HG03342 (cell line): ENCODE measurements at regions not wholly inside any gene's neighbourhood (a gene's known extent, or its start where the extent isn't known, plus 50 kb on each side); places are given as distances from the start of the nearest gene placed in this dataset.
A peak's percentile ranks its signal among the peaks of the same experiment; 100 is the strongest.

Experiments
- ATAC-seq: cut with Tn5 transposase; IDR thresholded peaks from one replicate; pipeline ENCODE4 v1.9.1; 2021; ENCODE audit warnings: mild to moderate bottlenecking, moderate library complexity; ENCODE audit not compliant: unreplicated experiment

DNA sequence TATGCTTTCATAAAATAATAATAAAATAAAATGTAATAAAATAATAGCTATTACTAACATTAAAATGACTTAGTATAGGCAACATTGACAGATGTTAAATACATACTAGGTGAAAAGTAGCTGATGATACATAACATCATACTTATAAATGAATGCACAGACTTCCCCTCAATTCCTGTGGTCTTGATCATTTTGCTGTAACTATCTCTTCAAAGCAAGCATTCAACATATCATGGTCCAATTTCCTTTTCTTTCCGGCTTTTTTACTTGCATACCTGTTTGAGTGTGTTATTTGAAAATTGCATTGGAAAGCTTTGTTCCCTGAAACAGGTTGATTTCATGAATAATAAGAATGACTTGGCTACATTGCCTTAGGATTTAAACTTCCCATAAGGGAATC, 309.3 kb downstream of the HDGFL1 start:
- ATAC-seq: no peak

DNA sequence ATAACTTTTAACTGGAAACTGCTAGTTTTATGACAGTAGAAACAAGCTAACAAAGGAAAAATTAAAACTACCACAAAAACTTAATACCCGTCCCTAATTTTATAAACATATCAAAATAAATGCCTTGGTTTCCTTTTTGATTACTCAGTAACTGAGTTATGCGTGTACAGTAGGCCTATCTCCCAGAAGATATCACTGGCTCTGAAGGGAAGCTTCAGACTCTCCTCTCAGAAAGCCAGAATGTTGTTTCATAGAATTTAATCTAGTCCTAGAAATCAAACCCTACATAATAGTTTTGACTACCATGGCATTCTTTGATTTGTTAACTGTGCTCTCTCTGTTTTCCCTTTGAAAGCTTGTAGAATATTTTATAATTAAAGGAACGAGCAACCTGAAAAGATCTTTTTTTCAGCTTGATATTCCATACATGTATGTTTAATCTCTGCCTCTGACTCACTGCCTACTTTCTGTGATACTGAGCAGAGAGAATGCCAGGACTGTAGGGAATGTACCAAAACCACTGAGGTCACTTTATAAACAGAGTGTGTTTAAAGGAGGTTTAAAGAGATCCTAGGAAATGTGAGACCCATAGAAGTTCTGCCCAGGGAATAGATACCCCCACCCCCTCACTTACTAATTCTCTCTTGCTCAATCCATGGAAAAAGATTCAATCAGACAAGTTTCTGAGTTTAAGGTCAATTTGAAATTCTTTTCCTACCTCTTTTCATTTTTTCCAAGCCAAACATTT, 311.5 kb downstream of the HDGFL1 start:
- ATAC-seq: no peak

DNA sequence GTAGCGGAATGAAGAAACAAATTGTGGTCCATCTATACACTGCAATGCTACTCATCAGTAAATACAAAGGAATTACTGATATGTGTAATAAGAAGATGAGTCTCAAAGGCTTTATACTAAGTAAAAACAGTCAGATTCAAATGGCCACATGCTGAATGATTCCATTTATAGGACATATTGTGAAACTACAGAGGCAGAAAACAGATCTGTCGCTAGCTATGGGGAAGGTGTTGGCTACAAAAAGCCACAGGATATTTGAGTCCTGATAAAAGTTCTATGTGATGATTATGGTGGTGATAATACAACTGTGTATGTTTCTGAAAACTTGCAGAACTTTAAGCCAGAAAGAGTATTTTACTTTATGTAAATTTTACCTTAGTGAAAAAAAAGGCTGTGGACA, 313.2 kb downstream of the HDGFL1 start:
- ATAC-seq: no peak

DNA sequence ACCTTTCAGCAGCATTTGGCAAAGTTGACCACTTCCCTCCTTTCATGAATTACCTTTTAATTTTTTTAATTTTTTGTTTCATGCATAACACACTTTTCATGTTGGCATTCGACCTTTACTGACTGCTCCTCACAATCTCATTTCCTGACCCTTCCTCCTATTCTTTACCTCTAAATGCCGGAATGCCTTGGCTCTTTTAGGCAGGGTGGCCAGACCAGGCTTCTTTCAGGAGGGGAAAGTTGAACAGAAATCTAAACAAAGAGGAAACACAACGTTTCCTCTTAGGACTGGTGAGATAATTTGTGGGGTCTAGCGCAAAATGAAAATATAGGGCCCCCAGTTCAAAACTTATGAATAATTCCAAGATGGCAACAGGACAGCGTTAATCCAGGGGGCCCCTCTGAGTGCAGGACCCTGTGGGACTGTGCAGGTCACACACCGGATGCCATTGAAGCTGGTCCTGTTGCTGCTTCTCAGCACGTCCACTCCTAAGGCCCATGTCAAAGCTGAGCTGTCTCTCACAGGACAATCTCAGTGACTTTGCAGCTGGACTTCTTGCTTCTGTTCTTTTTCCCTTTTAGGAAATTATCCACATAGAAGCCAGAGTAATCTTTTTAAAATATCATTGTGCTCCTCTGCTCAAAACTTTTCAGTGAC, 313.8 kb downstream of the HDGFL1 start:
- ATAC-seq: no peak

DNA sequence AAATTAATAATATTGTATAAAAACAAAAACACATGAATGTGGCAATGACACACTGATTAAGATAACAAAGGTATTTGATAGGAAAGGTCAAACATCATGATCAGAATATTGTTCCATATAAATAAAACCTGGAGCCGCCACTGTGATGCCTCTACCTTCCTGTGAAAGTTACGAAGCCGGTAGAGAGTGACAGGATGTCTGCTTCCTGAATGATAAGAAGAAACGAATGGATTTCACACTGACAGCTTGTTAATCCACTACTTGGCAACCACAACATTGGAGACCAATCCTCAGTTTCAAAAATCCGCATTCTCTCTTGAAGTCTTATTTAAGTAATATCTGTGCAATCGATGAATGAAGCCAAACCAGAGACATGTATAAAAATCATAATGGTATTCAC, 315.1 kb downstream of the HDGFL1 start:
- no peak for ATAC-seq

DNA sequence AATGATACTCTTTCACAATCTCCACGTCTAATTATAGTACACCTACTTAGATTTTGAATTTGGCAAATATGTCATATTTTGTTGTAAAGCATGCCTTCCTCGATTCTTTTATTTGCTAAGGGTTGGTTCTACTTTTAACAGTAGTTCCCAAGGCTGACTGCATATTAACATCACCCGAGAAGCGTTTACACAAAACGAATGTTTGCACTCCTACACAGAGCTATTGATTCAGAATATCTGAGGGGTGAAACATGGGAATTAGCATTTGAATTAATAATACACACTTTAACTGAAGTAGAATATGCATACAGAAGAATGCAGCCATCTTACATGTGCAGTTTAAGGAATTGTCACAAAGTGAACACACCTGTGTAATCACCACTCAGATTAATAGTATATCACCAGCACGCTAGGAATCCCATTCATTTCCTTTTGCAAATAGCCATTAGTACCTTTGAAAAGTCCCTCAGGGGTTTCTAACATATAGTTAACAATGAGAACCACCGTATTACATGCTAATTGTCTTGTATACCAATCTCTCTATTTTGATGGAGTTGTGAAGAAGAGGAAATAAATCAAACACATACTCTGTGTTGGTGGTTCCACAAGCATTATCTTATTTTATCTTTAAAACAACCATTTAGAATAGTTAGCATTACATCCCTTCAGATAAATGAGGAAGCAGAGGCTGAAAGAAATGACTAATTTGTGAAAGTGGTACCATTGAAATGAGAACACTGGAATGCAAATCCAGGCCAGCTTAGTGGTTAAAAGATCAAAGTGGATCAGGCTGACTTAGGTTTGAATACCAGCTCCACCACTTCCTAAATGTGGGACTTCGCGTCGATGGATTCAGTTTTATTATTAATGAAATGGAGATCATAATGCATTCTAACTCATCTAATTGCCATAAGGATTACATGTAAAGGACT, 317.6 kb downstream of the HDGFL1 start:
- ATAC-seq: peak; percentile 50

DNA sequence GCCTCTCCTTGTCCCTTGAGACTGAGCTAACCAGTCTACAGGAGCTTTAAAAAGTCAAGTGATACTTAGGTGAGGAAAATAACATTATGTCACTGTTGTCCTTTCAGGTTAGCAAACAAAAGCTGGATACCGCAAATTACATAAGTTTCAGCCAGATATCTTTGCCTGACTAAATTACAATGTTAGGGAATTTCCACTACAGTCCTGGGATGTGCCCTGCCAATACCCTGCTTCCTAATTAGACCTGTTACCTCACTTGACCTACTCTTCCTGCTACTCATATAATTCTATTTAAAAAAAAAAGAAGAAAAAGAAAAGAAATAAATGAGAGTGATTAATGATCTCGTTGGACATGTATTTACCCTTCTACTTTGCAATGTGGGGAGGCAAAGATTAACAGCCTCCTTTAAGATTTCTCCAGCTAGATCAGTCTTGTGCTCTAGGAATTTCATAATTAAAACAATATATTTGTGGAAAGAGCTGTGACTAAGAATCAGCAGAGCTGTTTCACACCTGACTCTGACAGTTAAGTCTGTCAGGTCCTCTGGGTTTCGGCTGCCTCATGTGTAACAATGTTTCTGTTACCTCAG, 318.9 kb downstream of the HDGFL1 start:
- ATAC-seq: no peak

DNA sequence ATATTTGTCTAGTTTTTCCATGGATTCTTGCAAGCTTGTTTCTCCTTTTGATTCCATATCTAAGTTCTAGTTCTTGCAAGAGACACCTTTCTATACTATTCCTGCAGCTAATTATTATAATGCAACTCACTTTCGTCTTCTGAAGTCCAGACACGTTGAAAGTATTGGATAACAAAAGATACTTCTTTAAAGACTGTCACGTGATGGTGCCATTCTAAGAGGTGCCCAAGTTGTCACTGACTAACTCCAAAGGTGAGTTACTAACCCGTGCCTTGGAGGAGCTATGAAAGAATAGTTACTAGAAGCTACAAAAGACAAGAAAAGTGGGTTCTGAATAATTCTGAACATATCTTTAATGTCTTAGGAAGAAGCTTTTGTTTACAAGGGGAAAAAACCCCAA, 322.6 kb downstream of the HDGFL1 start:
- ATAC-seq: no peak

DNA sequence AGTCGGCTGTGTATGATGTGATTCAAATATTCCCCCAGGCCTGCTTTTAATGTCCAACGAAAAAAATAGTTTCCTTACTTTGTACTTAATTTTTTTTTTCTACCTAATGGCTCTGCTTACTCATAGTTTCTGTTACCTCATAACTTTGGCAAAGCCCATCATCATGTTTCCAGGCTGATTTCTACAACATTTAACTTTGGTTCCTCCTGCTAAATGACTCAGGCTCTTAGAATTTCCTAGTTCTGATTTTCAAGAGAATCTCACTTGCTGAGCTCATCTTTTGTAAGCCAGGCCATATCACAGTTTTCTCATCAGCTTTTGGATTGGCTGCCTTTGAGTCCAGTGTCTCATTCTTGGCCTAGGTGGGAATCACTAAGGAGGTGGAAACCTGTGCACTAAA, 323.1 kb downstream of the HDGFL1 start:
- ATAC-seq: no peak

DNA sequence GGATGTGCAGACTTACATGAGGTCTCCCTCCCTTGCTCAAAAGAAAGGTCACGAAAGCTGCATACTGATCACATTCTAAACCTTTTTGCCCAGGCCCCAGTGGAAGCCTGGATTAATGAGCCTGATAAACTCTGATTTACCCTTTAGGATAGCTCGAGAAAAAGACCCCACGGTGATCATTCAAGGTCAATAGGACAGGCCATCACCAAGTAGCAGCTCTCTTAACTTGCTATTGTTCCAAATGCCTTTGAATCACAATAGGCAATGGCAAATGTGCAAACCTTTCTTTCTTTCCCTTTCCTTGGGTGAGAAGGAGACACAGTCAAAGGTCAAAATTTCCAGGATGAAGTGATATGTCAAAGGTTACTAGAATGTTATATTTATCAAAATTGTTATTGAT, 327.3 kb downstream of the HDGFL1 start:
- ATAC-seq: no peak

DNA sequence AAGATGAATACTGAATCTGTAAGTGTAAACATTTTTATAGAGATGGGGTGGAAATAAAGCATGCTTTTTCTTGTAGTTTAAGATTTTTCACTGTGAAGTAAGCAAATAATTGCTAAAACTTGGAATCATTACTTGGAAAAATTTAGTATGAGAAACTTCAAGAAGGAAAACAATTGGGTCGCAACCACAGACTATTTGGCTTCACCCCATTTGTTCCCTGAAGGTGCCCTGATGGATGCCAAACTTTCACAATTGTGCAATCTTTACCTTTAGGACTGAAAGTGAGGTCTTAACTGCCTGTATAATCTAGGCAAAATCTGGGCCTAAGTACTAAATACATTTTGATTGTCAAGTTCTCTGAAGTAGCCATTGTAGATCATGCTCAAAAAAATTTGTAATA, 330.1 kb downstream of the HDGFL1 start:
- no peak for ATAC-seq

DNA sequence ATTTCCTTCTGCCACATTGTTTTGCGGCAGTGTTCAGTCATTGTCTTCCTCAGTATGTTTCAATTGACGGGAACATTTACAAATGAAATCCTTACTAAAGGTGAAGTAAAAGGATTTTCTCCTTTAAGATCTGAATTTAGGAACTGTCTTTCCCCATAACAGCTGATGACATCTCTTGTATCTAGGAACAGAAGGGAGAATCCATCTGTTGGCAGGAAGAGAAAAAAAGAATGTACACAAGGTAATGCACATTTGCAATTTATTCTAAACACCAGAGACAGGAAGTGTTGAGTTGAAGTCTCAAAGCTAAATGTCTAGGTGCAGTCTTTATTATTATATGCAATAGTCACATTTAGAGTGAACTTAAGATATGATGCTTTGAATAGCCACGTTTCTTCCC, 334.5 kb downstream of the HDGFL1 start:
- no peak for ATAC-seq

DNA sequence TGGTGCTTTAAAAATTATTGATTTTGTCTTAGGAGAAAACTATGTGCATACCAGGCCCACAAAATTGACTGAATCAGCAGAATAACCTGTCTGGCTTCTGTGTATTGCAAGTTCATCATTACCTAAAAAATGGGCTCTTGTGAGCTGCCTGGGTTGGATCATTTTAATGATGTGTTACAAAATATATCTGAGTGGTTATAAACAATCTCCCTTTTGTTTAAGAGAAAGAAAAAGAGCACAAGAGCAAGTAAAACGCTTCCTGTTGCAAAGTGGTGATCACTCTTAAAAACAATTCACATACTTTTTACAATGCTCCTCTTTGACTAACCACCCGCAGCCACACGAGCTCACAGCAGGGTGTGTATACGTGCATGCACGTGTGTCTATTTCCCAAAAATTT, 335.1 kb downstream of the HDGFL1 start:
- ATAC-seq: no peak

DNA sequence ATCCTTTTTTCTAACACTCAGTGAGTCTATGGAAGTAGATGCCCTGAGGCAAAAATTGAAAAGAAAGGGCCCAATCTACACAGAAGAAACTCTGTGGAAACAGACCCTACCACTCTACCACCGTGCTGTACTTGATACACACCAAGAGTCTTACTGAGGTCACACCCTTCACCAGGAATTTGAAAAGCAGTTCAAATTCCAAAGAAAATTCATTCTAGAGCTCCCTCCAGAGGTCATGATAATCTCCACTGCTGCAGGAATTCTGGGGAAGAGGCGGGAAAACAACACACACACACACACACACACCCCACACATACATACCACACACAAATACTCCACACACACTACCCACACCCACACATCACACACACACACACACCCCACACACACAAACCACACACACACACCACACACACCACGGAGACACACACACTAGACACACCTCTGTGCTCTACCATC, 336.8 kb downstream of the HDGFL1 start:
- no peak for ATAC-seq

DNA sequence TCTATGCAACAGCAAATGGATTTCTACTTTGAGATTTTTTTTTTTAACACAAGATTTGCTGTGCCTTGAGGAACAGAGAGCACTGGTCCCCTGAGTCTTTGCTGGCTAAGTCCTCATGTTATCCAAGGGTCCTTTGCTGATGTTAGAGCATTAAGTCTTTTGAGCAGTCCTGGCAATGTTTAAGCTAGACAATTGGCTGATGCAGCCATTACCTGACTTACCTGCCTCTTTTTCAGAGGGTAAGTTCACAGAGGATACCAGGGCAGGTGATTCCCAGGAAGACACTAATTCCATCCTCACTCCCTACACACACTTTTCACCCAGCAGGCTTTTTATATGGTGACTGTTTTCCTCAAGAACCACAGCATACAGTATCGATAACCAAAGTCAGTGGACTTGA, 337.7 kb downstream of the HDGFL1 start:
- no peak for ATAC-seq

DNA sequence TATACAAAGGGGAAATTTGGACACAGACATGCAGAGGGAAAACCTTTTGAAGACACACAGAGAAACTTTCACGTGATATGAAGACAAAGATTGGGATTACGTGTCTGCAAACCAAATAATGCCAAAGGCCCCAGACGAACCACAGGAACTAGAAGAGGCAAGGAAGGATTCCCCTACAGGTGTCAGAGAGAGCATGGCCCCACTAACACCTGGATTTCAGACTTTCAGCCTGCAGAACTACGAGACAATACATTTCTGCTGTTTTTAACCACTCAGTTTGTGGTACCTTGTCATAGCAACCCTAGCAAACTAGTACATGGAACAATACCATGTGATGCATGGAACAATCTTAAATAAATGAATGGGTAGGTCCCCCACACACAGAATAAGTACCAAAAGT, 341.0 kb downstream of the HDGFL1 start:
- no peak for ATAC-seq

DNA sequence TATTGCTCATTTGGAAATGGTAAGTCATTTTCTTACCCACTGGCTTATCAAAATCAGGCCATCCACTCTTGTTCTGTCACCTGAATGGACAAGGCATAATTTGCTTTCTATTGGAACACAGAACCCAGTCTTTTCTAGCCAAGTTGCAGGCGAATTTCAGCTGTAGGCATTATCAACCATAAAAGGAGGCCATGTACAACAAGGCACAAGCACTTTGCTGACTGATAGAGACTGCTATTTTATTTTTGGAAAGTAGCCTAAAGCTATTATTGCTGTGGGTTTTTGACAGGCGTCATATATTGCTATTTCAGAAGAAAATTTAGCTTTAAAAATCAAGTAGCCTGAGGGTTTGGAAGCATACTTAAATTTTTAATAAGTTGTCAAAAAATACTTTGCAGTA, 344.2 kb downstream of the HDGFL1 start:
- ATAC-seq: no peak

DNA sequence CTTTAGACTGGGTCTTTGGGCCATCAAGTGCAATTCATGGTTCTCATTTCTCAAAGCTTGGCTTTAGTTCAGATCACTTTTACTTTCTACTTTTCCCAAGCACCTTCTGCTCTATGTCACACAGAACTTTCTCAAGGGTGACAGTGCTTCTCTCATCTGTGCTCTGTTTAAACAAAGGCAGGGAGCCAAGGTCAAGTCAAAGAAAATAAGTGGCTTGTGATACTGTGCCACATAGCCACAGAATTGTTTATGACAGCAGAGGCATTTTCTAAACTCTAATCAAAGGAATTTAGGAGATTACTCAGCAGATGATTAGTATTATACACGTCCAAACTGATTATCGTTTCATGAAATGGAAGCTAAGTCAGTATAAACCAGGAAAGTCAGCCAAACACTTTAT, 348.0 kb downstream of the HDGFL1 start:
- ATAC-seq: no peak

DNA sequence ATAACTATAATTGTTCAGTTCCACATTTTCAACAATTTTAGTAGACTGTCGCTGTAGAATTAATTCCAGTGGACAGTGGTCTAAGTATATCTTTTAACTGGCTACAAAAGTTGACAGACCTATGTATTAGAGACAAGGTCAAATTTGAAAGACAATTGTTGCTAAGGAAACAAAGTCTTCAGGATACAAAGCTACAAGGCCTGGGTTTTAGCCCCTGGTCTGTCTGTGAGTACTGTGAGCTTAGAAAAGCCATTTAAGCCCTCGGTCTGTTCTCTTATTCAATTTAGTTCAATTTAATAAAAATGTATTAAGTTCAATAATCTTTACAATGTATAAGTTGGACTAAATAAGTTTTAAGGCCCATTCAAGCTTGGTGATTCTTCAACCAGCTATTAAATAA, 352.5 kb downstream of the HDGFL1 start:
- no peak for ATAC-seq

DNA sequence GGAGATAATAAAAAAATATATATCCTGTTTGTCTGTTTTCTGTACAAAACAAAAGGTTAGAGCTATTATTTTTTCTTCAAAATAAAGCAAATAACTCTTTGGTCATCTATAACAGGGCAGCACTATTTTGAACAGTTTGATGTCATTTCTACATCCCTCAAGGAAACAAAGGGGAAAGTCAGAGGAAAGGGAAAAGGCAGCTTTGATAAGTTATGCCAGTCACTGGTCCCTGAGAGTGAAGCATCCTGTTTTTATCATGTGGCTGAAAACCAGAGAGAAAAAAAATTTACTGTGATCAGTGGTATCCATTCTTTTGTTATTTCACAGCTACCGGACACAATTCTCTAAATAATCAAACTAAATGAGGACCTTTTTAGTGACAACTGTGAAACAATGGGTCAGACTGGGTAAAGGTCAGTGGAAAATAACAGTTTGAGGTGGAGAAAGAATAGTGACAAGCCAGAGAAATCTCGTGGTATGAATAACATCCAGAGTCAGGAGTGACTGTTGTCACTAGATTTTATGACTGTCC, 356.0 kb downstream of the HDGFL1 start:
- ATAC-seq: no peak
